Esophagus squamous epithelium (tissue), 5 donors: ENCODE measurements at regions not wholly inside any gene's neighbourhood (a gene's known extent, or its start where the extent isn't known, plus 50 kb on each side); places are given as distances from the start of the nearest gene placed in this dataset.

ENCODE experiments used
- DNase-seq: peaks from one replicate; lab custom pipeline; 2025; lab: John Stamatoyannopoulos, UW
- H3K27ac ChIP-seq, 4 donors: fragments of 200-600 bp; sonication (generic); one replicate each; pipeline ENCODE4 v1.5.1; 2016 to 2019; ENCODE audit warnings: mild to moderate bottlenecking in 1 of 4
- H3K27me3 ChIP-seq, 4 donors: fragments of 200-600 bp; sonication (generic); 1 replicate in 3 of 4; 2 replicates in 1 of 4; pipeline versions ENCODE4 v1.5.1 to v1.6.0; 2017 to 2021; ENCODE audit warnings: antibody characterized with exemption in 1 of 4
- H3K36me3 ChIP-seq, 3 donors: fragments of 200-600 bp; sonication (generic); one replicate each; pipeline ENCODE4 v1.5.1; 2016 to 2019
- H3K4me1 ChIP-seq, 3 donors: fragments of 200-600 bp; sonication (generic); one replicate each; pipeline ENCODE4 v1.5.1; 2017 to 2019
- H3K4me3 ChIP-seq, 4 donors: fragments of 200-600 bp; sonication (generic); 1 replicate in 3 of 4; 2 replicates in 1 of 4; pipeline ENCODE4 v1.5.1; 2016 to 2019; ENCODE audit warnings: mild to moderate bottlenecking in 2 of 4, moderate library complexity in 1 of 4
- H3K9me3 ChIP-seq, 3 donors: fragments of 200-600 bp; sonication (generic); one replicate each; pipeline ENCODE4 v1.5.1; 2016 to 2019
- POLR2A ChIP-seq, 4 donors: fragments of 450-650 bp; IDR thresholded peaks; one replicate each; pipeline ENCODE4 v1.6.1; 2017; ENCODE audit warnings: antibody characterized with exemption in 4 of 4, mild to moderate bottlenecking in 4 of 4, moderate library complexity in 3 of 4
- WGBS, 2 donors: methylation state at CpG; one replicate each; pipeline ENCODE4 v1.1.5; 2018; 5-methylcytosine and 5-hydroxymethylcytosine counted together
- intact Hi-C: fragments of 100-400 bp; cut with DNase I; formaldehyde crosslinking; loops from one replicate; pipeline ENCODE4 v1.15.0; 2022
- TF ChIP-seq, protein P1 (sequence below), 6 experiments: fragments of 450-650 bp in 4 of 6; fragments of 200-600 bp in 2 of 6; sonication (generic) in 2 of 6; IDR thresholded peaks; one replicate each; pipeline ENCODE4 v1.5.1; 2016 to 2019; ENCODE audit warnings: antibody characterized with exemption in 6 of 6, mild to moderate bottlenecking in 4 of 6, moderate library complexity in 4 of 6
- donor health status: DM: yes; HTN: yes; CAD: no.

DNA sequence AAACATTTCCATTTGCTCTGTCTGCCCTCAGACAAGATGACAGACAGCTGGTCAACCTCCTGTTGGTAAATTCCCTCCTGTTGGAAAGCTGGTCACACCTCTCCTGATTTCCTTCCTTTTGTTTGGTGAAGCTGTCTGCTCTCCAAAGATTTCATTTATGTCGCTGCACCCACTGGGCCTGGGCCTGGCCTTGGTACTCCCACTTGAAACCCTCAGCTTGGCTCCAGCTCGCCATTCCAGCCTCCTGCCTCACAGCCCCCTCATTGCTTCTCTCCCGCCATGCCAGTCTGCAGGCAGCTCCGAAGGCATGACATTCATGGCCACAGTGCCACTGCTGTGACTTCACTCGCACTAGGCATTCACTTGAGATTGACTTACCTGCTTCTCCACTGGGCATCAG, 451.8 kb downstream of the VRK1 start:
- no peaks in the 10 kb centered on the region for H3K9me3 ChIP-seq
- no peak for DNase-seq
- no peak overlapping the region for H3K4me3 ChIP-seq
- H3K36me3 ChIP-seq: no peaks in the 10 kb centered on the region
- no peak for TF ChIP-seq POLR2A (IDR thresholded peaks at IDR 0.05)
- TF ChIP-seq, protein P1, sequence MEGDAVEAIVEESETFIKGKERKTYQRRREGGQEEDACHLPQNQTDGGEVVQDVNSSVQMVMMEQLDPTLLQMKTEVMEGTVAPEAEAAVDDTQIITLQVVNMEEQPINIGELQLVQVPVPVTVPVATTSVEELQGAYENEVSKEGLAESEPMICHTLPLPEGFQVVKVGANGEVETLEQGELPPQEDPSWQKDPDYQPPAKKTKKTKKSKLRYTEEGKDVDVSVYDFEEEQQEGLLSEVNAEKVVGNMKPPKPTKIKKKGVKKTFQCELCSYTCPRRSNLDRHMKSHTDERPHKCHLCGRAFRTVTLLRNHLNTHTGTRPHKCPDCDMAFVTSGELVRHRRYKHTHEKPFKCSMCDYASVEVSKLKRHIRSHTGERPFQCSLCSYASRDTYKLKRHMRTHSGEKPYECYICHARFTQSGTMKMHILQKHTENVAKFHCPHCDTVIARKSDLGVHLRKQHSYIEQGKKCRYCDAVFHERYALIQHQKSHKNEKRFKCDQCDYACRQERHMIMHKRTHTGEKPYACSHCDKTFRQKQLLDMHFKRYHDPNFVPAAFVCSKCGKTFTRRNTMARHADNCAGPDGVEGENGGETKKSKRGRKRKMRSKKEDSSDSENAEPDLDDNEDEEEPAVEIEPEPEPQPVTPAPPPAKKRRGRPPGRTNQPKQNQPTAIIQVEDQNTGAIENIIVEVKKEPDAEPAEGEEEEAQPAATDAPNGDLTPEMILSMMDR (IDR thresholded peaks at IDR 0.05): no peak
- H3K27ac ChIP-seq: no peak overlapping the region
- intact Hi-C loops: no loop called here
- H3K4me1 ChIP-seq: no peaks in the 10 kb centered on the region
- H3K27me3 ChIP-seq: peaks cover 0 to 9% (median 0%) of the 10 kb centered on the region in 4 donors
- 73 to 90% methylated on average over 5 of the region's 5 CpGs for WGBS, 2 donors

DNA sequence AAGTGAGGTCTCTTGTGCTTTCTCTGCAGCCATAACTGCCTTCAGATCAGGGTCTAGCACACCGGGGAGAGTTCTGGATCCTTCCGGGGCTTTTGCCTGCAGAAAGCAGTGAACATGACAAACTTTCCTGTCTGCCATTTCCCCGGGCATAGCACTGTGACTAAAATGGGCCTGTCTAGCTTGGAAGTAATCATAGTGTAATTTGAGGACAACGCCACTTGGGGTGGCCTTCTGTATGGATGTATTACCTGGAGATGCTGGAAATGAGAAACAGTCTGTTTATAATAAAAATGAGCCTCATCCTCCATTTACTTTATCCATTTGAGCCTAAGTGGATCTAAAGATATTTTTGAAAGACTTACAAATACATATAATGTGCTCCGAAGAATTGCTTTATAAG, 453.7 kb downstream of the VRK1 start:
- Histone ChIP-seq H3K9me3 (no peaks in the 10 kb centered on the region), H3K4me1 (no peaks in the 10 kb centered on the region), H3K36me3 (no peaks in the 10 kb centered on the region), H3K27ac (no peak overlapping the region), H3K27me3 (peaks cover 0 to 11% (median 0%) of the 10 kb centered on the region in 4 donors), H3K4me3 (no peak overlapping the region)
- 76 to 80% methylated on average over 5 of the region's 5 CpGs for WGBS, 2 donors
- intact Hi-C loops: no loop called here
- no peak for TF ChIP-seq POLR2A (IDR thresholded peaks at IDR 0.05)
- TF ChIP-seq, protein P1 (IDR thresholded peaks at IDR 0.05): no peak
- DNase-seq: no peak

DNA sequence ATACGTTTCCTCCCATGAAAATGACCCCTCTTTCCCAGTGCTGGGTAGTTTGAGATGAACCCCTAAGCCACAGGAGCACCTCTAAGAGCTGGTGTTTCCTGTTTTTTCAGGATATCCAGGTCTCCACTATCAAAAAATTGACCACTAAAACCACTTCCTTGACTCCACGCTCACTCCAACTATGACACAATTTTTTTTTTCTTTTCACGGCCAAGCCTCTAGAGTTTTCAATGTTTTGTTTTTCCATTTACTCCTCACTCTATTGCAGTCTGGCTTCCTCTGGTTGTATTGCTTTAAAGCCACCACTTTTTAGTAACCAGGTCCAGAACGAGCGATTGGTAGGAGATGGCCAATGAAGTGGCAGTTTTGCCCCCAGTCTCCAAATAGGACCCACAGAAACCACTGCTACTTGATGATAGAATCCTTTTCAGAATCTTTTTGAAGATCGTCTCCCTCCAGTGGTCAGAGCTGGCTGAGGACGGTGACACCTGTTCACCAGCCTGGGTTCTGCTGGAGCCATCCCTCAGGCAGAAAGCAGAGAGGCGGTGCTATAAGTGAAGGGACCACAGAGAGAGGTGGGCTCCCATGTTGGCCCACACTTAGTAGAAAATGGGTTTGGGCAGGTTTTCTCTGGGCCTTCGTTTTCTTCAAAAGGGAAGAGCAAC, 454.4 kb downstream of the VRK1 start:
- Histone ChIP-seq H3K9me3 (no peaks in the 10 kb centered on the region), H3K27me3 (peaks cover 0 to 7% (median 0%) of the 10 kb centered on the region in 4 donors), H3K4me3 (no peak overlapping the region), H3K4me1 (no peaks in the 10 kb centered on the region), H3K27ac (no peak overlapping the region), H3K36me3 (no peaks in the 10 kb centered on the region)
- DNase-seq: no peak
- no peak for TF ChIP-seq POLR2A (IDR thresholded peaks at IDR 0.05)
- TF ChIP-seq, protein P1 (IDR thresholded peaks at IDR 0.05): no peak
- 41 to 43% methylated on average over 6 to 9 of the region's 9 CpGs for WGBS, 2 donors
- intact Hi-C loops: no loop called here

DNA sequence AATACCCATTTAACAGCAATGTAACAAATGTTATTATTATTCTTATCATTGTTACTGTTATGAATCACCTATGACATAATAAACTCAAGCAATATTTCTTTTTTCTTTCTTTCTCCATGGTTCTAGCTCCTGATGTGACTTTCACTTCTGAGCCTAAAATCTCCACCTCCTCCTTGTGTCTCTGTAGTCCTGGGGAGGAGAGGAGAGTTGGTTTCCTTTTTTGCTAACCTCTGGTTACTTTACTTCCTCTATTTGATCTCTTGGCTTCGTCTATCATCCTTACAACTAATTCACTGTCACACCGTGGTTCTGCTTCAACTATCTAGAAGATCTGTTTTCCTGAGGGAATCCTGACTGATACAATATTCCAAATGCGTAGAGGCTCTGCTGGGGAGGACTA, 456.6 kb downstream of the VRK1 start:
- Histone ChIP-seq H3K27me3 (peaks cover 0 to 6% (median 0%) of the 10 kb centered on the region in 4 donors), H3K4me3 (no peak overlapping the region), H3K9me3 (no peaks in the 10 kb centered on the region), H3K36me3 (no peaks in the 10 kb centered on the region), H3K27ac (no peak overlapping the region), H3K4me1 (no peaks in the 10 kb centered on the region)
- intact Hi-C loops: no loop called here
- TF ChIP-seq POLR2A (IDR thresholded peaks at IDR 0.05): no peak
- TF ChIP-seq, protein P1 (IDR thresholded peaks at IDR 0.05): no peak
- DNase-seq: no peak
- whole genome bisulfite sequencing, 2 donors: 50 to 59% methylated on average over 3 of the region's 3 CpGs

DNA sequence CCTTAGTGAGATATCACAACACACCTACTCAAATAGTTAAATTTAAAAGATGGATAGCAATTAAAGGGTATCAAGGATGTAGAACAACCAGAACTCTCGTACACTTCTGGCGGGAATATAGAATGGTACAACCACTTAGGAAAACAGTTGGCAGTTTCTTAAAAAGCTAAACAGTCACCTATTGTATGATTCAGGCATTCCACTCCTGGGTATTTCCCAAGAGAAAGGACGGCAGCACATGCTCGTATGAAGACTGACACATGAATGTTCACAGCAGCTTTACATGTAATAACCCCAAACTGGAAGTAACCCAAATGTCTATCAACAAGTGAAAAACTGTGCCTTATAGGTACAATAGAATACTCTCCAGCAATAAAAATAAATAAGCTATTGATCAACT, 465.2 kb downstream of the VRK1 start:
- Histone ChIP-seq H3K4me3 (no peak overlapping the region), H3K4me1 (no peaks in the 10 kb centered on the region), H3K9me3 (no peaks in the 10 kb centered on the region), H3K36me3 (no peaks in the 10 kb centered on the region), H3K27ac (no peak overlapping the region), H3K27me3 (peaks cover 0 to 12% (median 0%) of the 10 kb centered on the region in 4 donors)
- no peak for TF ChIP-seq POLR2A (IDR thresholded peaks at IDR 0.05)
- TF ChIP-seq, protein P1 (IDR thresholded peaks at IDR 0.05): no peak
- DNase-seq: no peak
- intact Hi-C loops: no loop called here
- WGBS, 2 donors: 54 to 73% methylated on average over 4 of the region's 4 CpGs
